HepG2 (cell line): ENCODE measurements at regions not wholly inside any gene's neighbourhood (a gene's known extent, or its start where the extent isn't known, plus 50 kb on each side); places are given as distances from the start of the nearest gene placed in this dataset.
A peak's percentile ranks its signal among the peaks of the same experiment; 100 is the strongest.

Source experiments
- ATAC-seq: fragments of 200-7000 bp; cut with Tn5 transposase; 3 replicates; pipeline ENCODE4 v1.9.1; 2020; ENCODE audit warnings: mild to moderate bottlenecking, moderate library complexity
- BruUV-seq: library from RNA; stranded (reverse); fragments of 400-500 nt; replicated peaks from 2 replicates; lab custom pipeline; 2021; lab: Mats Ljungman, UMichigan
- CTCF ChIA-PET: fragments of 300-600 bp; formaldehyde crosslinking; extraction: SDS; loops from one replicate; lab custom pipeline; 2021; ENCODE audit warnings: low total read pairs, inconsistent platforms, low intra/inter-chr PET ratio; lab: Yijun Ruan, JAX
- POLR2A ChIA-PET: fragments of 350-600 bp; sonication (Branson Sonifier 250); formaldehyde crosslinking; loops from one replicate; lab custom pipeline; 2020; ENCODE audit warnings: antibody characterized with exemption, inconsistent platforms; lab: Yijun Ruan, JAX
- DNase-seq: peaks from one replicate; pipeline ENCODE4 v3.0.0-alpha.2; 2015; ENCODE audit warnings: low spot score
- FAIRE-seq: peaks from 3 replicates; lab custom pipeline; 2011; peaks lifted over from hg19 to GRCh38; lab: Jason Lieb, UNC
- H2AFZ ChIP-seq: one replicate; pipeline ENCODE4 v1.6.1; 2011; ENCODE audit warnings: low read length, inconsistent platforms
- H3K27ac ChIP-seq: fragments of 300-600 bp; 3 replicates; pipeline ENCODE4 v1.8.0; 2011; ENCODE audit warnings: mixed run types, mild to moderate bottlenecking, mixed read lengths, low read length, inconsistent platforms; ENCODE audit not compliant: insufficient read depth; ENCODE audit errors: extremely low read length
- H3K27me3 ChIP-seq, 2 experiments: fragments of 200-600 bp in 1 of 2; 2 replicates in 1 of 2; 3 replicates in 1 of 2; pipeline versions ENCODE4 v1.6.0 to v1.8.0; 2011; ENCODE audit warnings: low read length in 2 of 2, mild to moderate bottlenecking in 2 of 2, moderate library complexity in 2 of 2, inconsistent platforms in 1 of 2; ENCODE audit not compliant: insufficient read depth in 2 of 2, control insufficient read depth in 1 of 2
- H3K36me3 ChIP-seq, 2 experiments: fragments of 200-600 bp in 1 of 2; replicated peaks in 1 of 2; 2 replicates in 1 of 2; 3 replicates in 1 of 2; pipeline versions ENCODE4 v1.5.1 to v1.8.0; 2011; ENCODE audit warnings: low read length in 2 of 2, inconsistent platforms in 1 of 2; ENCODE audit not compliant: insufficient read depth in 2 of 2, control insufficient read depth in 1 of 2
- H3K4me1 ChIP-seq: 2 replicates; pipeline ENCODE4 v1.5.1; 2012; ENCODE audit warnings: low read length, inconsistent platforms; ENCODE audit not compliant: insufficient read depth
- H3K4me2 ChIP-seq: 2 replicates; pipeline ENCODE4 v1.6.0; 2011; ENCODE audit warnings: low read depth, low read length, inconsistent platforms
- H3K4me3 ChIP-seq, 3 experiments: fragments of 200-600 bp in 1 of 3; sonication (generic), shearing (Covaris generic) in 1 of 3; replicated peaks in 1 of 3; 2 replicates each; pipeline ENCODE4 v1.5.1; 2011 to 2016; ENCODE audit warnings: low read length in 3 of 3, inconsistent platforms in 2 of 3, low read depth in 2 of 3, mild to moderate bottlenecking in 2 of 3, control low read depth in 1 of 3, mixed read lengths in 1 of 3; ENCODE audit not compliant: insufficient read depth in 1 of 3
- H3K79me2 ChIP-seq: one replicate; pipeline ENCODE4 v1.6.1; 2011; ENCODE audit warnings: low read length, inconsistent platforms; ENCODE audit not compliant: insufficient read depth
- H3K9ac ChIP-seq: 2 replicates; pipeline ENCODE4 v1.6.0; 2011; ENCODE audit warnings: mild to moderate bottlenecking, low read depth, low read length, inconsistent platforms; ENCODE audit not compliant: insufficient read depth
- H3K9me3 ChIP-seq: 2 replicates; pipeline ENCODE4 v1.5.1; 2012; ENCODE audit warnings: mild to moderate bottlenecking, low read length
- H4K20me1 ChIP-seq: 2 replicates; pipeline ENCODE4 v1.6.0; 2011; ENCODE audit warnings: inconsistent platforms, mild to moderate bottlenecking, low read length, moderate library complexity; ENCODE audit not compliant: insufficient read depth
- HNF1A ChIP-seq, 2 experiments: sonication (generic) in 1 of 2; formaldehyde crosslinking in 1 of 2; IDR thresholded peaks; 2 replicates each; pipeline versions ENCODE4 v1.4.0 to v1.6.1; 2016 to 2020; ENCODE audit warnings: borderline replicate concordance in 1 of 2, low read depth in 1 of 2, mild to moderate bottlenecking in 1 of 2, missing genetic modification reagents in 1 of 2
- MAFK ChIP-seq, 2 experiments: IDR thresholded peaks in 1 of 2; conservative IDR thresholded peaks in 1 of 2; 2 replicates each; pipeline ENCODE4 v1.6.1; 2011; ENCODE audit warnings: improper control_type of control experiment in 2 of 2, low read length in 2 of 2
- SALL1 ChIP-seq: sonication (generic); formaldehyde crosslinking; IDR thresholded peaks from 2 replicates; pipeline ENCODE4 v1.8.0; 2022; ENCODE audit warnings: mild to moderate bottlenecking, missing genetic modification reagents
- ZNF451 ChIP-seq: sonication (generic); formaldehyde crosslinking; IDR thresholded peaks from 2 replicates; pipeline ENCODE4 v1.5.0; 2020; ENCODE audit warnings: mild to moderate bottlenecking, missing genetic modification reagents
- ZNF724P ChIP-seq: sonication (generic); formaldehyde crosslinking; IDR thresholded peaks from 2 replicates; pipeline ENCODE4 v1.8.0; 2022; ENCODE audit warnings: missing genetic modification reagents, borderline replicate concordance
- WGBS: methylation state at CpG from one replicate; pipeline ENCODE4 v1.1.6; 2017; ENCODE audit warnings: low lambda C conversion rate; 5-methylcytosine and 5-hydroxymethylcytosine counted together
- in situ Hi-C: cut with HindIII; loops from 2 replicates; pipeline ENCODE4 v1.10.0; 2017; ENCODE audit warnings: low pct_unique_long_range_greater_than_20kb; ENCODE audit not compliant: extremely low pct_ligation_motif_present
- intact Hi-C: fragments of 100-400 bp; cut with micrococcal nuclease; formaldehyde crosslinking; loops from one replicate; pipeline ENCODE4 v1.10.0; 2022; ENCODE audit not compliant: unreplicated experiment

GRCh38 chr13:109840201-109840892, 54.0 kb upstream of the IRS2 start:
- Histone ChIP-seq H3K4me3 (no peak overlapping the region), H3K27me3 (peaks cover 0 to 2% of the 10 kb centered on the region in 2 experiments; a peak in 1 of 5 replicates), H4K20me1 (no peaks in the 10 kb centered on the region), H3K79me2 (no peaks in the 10 kb centered on the region), H3K9me3 (no peaks in the 10 kb centered on the region), H3K36me3 (no peaks in the 10 kb centered on the region), H3K4me1 (peaks cover 10% of the 10 kb centered on the region; the same call in 1 of the 2 replicates), H3K9ac (no peak overlapping the region), H2AFZ (no peak overlapping the region), H3K27ac (no peak overlapping the region), H3K4me2 (no peak overlapping the region)
- no peak for FAIRE-seq
- intact Hi-C loops = no loop called here
- no peak for DNase-seq
- POLR2A ChIA-PET = no interaction called here
- CTCF ChIA-PET = no interaction called here
- 46% methylated on average over 9 of the region's 9 CpGs for WGBS
- TF ChIP-seq MAFK (conservative IDR thresholded peaks at IDR 0.05 in 1 of 2, IDR thresholded peaks at IDR 0.05 in 1 of 2; ENCODE audit: low read length in 2 of 2) = peak; percentile 50; a peak in 2 of 4 replicates
- TF ChIP-seq ZNF724P (CRISPR knock-in tag) = no peak
- in situ Hi-C loops = no loop called here
- no TSS peak for BruUV-seq
- ATAC-seq = no peak

GRCh38 chr13:109836629-109837607, 50.5 kb upstream of the IRS2 start:
- no peaks in the 10 kb centered on the region for H4K20me1 ChIP-seq
- no TSS peak for BruUV-seq
- peak; percentile 87 for ATAC-seq
- H3K27ac ChIP-seq = no peak overlapping the region
- no peaks in the 10 kb centered on the region for H3K27me3 ChIP-seq
- no peak overlapping the region for H2AFZ ChIP-seq
- in situ Hi-C loops (no loop called here), intact Hi-C loops (no loop called here)
- ChIA-PET POLR2A (no interaction called here), CTCF (no interaction called here)
- no peaks in the 10 kb centered on the region for H3K9me3 ChIP-seq
- no peaks in the 10 kb centered on the region for H3K79me2 ChIP-seq
- FAIRE-seq = no peak
- 4% methylated on average over 10 of the region's 12 CpGs for WGBS
- no peaks in the 10 kb centered on the region for H3K36me3 ChIP-seq
- H3K4me3 ChIP-seq = no peak overlapping the region
- DNase-seq = peak; percentile 13
- H3K4me1 ChIP-seq = peaks cover 10% of the 10 kb centered on the region; the same call in 1 of the 2 replicates
- peak overlapping the region; percentile 21; the same call in 1 of the 2 replicates for H3K4me2 ChIP-seq
- no peak overlapping the region for H3K9ac ChIP-seq
- TF ChIP-seq SALL1 (CRISPR knock-in tag) = 0 out of 2 replicates have a peak, but pooled peaks have one; percentile 25
- peak; percentile 39; the same call in 1 of the 2 replicates for TF ChIP-seq HNF1A (IDR thresholded peaks at IDR 0.05; ENCODE audit: low read depth)
- TF ChIP-seq HNF1A (CRISPR knock-in tag; IDR thresholded peaks at IDR 0.05; ENCODE audit: borderline replicate concordance) = peak; percentile 23; the same call in 1 of the 2 replicates
- no peak for TF ChIP-seq ZNF451
